Neural cell (in vitro differentiated cells): ENCODE measurements at regions not wholly inside any gene's neighbourhood (a gene's known extent, or its start where the extent isn't known, plus 50 kb on each side); places are given as distances from the start of the nearest gene placed in this dataset.
A peak's percentile ranks its signal among the peaks of the same experiment; 100 is the strongest.

Source experiments
- H2AFZ ChIP-seq: fragments of 200-600, 300-800 bp; sonication (generic), shearing (Covaris generic); 2 replicates; pipeline ENCODE4 v1.6.0; 2014; ENCODE audit warnings: low read depth, mild to moderate bottlenecking, antibody characterized with exemption, low read length, moderate library complexity
- H3F3A ChIP-seq: fragments of 200-600 bp; shearing (Covaris generic); 2 replicates; pipeline ENCODE4 v1.6.1; 2016; ENCODE audit warnings: mild to moderate bottlenecking, moderate library complexity, mixed read lengths, antibody characterized with exemption, low read length; ENCODE audit not compliant: insufficient read depth, poor library complexity, severe bottlenecking
- H3K27ac ChIP-seq: fragments of 200-600, 300-800 bp; sonication (generic), shearing (Covaris generic); 2 replicates; pipeline ENCODE4 v1.5.1; 2014; ENCODE audit warnings: mild to moderate bottlenecking, low read length, moderate library complexity
- H3K27me3 ChIP-seq: fragments of 300-800, 200-600 bp; sonication (generic), shearing (Covaris generic); 2 replicates; pipeline ENCODE4 v1.6.0; 2014; ENCODE audit warnings: mild to moderate bottlenecking, low read depth, low read length, moderate library complexity; ENCODE audit not compliant: insufficient read depth
- H3K36me3 ChIP-seq: fragments of 300-800, 200-600 bp; sonication (generic), shearing (Covaris generic); 2 replicates; pipeline ENCODE4 v1.5.1; 2014; ENCODE audit warnings: mild to moderate bottlenecking, antibody characterized with exemption, low read length, moderate library complexity; ENCODE audit not compliant: insufficient read depth
- H3K4me2 ChIP-seq: fragments of 300-800, 200-600 bp; sonication (generic), shearing (Covaris generic); 2 replicates; pipeline ENCODE4 v1.6.0; 2014; ENCODE audit warnings: mild to moderate bottlenecking, low read length
- H3K4me3 ChIP-seq: fragments of 300-800, 200-600 bp; sonication (generic), shearing (Covaris generic); 2 replicates; pipeline ENCODE4 v1.5.1; 2014; ENCODE audit warnings: mild to moderate bottlenecking, low read length, moderate library complexity
- H3K79me2 ChIP-seq: fragments of 200-600 bp; shearing (Covaris generic); replicated peaks from 2 replicates; pipeline ENCODE4 v1.6.0; 2014; ENCODE audit warnings: mild to moderate bottlenecking, low read length, moderate library complexity; ENCODE audit not compliant: insufficient read depth
- H3K9ac ChIP-seq: fragments of 300-800, 200-600 bp; sonication (generic), shearing (Covaris generic); 2 replicates; pipeline ENCODE4 v1.6.1; 2016; ENCODE audit warnings: mild to moderate bottlenecking, low read length, mixed read lengths
- H3K9me2 ChIP-seq: fragments of 200-600 bp; shearing (Covaris generic); 2 replicates; pipeline ENCODE4 v1.6.1; 2016; ENCODE audit warnings: mild to moderate bottlenecking, low read length, mixed read lengths; ENCODE audit not compliant: insufficient read depth
- H3K9me3 ChIP-seq: fragments of 200-600, 300-800 bp; sonication (generic), shearing (Covaris generic); 2 replicates; pipeline ENCODE4 v1.6.1; 2016; ENCODE audit warnings: mild to moderate bottlenecking, mixed run types, low read length, moderate library complexity, mixed read lengths
- H4K20me1 ChIP-seq: fragments of 200-600 bp; shearing (Covaris generic); 2 replicates; pipeline ENCODE4 v1.6.1; 2016; ENCODE audit warnings: mild to moderate bottlenecking, mixed run types; ENCODE audit not compliant: insufficient read depth
- EP300 ChIP-seq: fragments of 450-650 bp; conservative IDR thresholded peaks from 2 replicates; pipeline ENCODE4 v1.6.1; 2014; ENCODE audit warnings: antibody characterized with exemption, mild to moderate bottlenecking, moderate library complexity; ENCODE audit not compliant: poor library complexity, severe bottlenecking
- EZH2 ChIP-seq: fragments of 200-600, 300-800 bp; shearing (Covaris generic), sonication (generic); IDR thresholded peaks from 2 replicates; pipeline ENCODE4 v1.6.1; 2014; ENCODE audit warnings: antibody characterized with exemption, low read length, borderline replicate concordance, mild to moderate bottlenecking; ENCODE audit not compliant: insufficient read depth, poor library complexity, severe bottlenecking
- MXI1 ChIP-seq: fragments of 450-650 bp; conservative IDR thresholded peaks from 2 replicates; pipeline ENCODE4 v1.6.1; 2014; ENCODE audit warnings: antibody characterized with exemption, mild to moderate bottlenecking; ENCODE audit not compliant: poor library complexity, severe bottlenecking
- POLR2AphosphoS5 ChIP-seq: IDR thresholded peaks from 2 replicates; pipeline ENCODE4 v1.6.1; 2012
- RAD21 ChIP-seq: fragments of 450-650 bp; conservative IDR thresholded peaks from 2 replicates; pipeline ENCODE4 v1.6.1; 2014; ENCODE audit warnings: antibody characterized with exemption, mild to moderate bottlenecking, moderate library complexity
- SMC3 ChIP-seq: fragments of 450-650 bp; conservative IDR thresholded peaks from 2 replicates; pipeline ENCODE4 v1.6.1; 2014; ENCODE audit warnings: antibody characterized with exemption, mild to moderate bottlenecking, moderate library complexity; ENCODE audit not compliant: poor library complexity
- TAF1 ChIP-seq: IDR thresholded peaks from 2 replicates; pipeline ENCODE4 v1.6.1; 2012; ENCODE audit warnings: low read depth
- TF ChIP-seq, protein P1 (sequence below): IDR thresholded peaks from 2 replicates; pipeline ENCODE4 v1.6.1; 2012; ENCODE audit warnings: borderline replicate concordance
- TF ChIP-seq, protein P2 (sequence below): fragments of 450-650 bp; IDR thresholded peaks from 2 replicates; pipeline ENCODE4 v1.5.1; 2014; ENCODE audit warnings: antibody characterized with exemption, mild to moderate bottlenecking, moderate library complexity; ENCODE audit not compliant: poor library complexity, severe bottlenecking

DNA sequence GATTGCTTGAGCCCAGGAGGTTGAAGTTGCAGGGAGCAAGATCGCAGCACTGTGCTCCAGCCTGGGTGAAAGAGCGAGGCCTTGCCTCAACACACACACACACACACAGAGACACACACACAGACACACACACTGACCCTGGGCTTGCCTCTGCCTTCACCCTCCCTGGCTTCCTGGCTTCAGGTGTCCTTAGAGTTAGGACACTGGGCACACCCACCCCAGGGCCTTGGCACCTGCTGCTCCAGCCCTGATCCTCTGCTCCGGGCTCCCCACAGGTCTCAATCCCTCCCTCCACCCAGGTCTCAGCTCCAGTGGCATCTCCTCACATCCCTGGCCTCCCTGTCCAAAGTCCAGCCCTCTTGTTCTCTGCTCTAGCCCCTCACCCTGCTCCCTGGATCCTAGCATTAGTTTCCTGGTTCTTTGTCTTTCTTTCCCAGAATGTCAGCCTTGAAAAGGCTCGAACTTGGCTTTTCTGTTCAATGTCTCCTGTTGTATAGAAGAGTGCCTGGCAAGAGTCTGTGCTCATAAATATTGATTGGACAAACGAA lies 212.9 kb downstream of the C9orf50 start:
- Histone ChIP-seq H4K20me1 (no peaks in the 10 kb centered on the region), H3K27ac (peak overlapping the region; percentile 1), H3K4me3 (no peak overlapping the region), H3K9ac (no peak overlapping the region), H3K9me2 (no peaks in the 10 kb centered on the region), H3F3A (peaks cover 4% of the 10 kb centered on the region), H3K4me2 (no peak overlapping the region), H3K36me3 (no peaks in the 10 kb centered on the region), H3K79me2 (no peaks in the 10 kb centered on the region), H3K9me3 (no peaks in the 10 kb centered on the region), H3K27me3 (no peaks in the 10 kb centered on the region), H2AFZ (no peak overlapping the region)
- TF ChIP-seq SMC3 (no peak), POLR2AphosphoS5 (no peak), MXI1 (no peak), EZH2 (no peak), TAF1 (no peak), EP300 (no peak), RAD21 (no peak)
- TF ChIP-seq, protein P1, sequence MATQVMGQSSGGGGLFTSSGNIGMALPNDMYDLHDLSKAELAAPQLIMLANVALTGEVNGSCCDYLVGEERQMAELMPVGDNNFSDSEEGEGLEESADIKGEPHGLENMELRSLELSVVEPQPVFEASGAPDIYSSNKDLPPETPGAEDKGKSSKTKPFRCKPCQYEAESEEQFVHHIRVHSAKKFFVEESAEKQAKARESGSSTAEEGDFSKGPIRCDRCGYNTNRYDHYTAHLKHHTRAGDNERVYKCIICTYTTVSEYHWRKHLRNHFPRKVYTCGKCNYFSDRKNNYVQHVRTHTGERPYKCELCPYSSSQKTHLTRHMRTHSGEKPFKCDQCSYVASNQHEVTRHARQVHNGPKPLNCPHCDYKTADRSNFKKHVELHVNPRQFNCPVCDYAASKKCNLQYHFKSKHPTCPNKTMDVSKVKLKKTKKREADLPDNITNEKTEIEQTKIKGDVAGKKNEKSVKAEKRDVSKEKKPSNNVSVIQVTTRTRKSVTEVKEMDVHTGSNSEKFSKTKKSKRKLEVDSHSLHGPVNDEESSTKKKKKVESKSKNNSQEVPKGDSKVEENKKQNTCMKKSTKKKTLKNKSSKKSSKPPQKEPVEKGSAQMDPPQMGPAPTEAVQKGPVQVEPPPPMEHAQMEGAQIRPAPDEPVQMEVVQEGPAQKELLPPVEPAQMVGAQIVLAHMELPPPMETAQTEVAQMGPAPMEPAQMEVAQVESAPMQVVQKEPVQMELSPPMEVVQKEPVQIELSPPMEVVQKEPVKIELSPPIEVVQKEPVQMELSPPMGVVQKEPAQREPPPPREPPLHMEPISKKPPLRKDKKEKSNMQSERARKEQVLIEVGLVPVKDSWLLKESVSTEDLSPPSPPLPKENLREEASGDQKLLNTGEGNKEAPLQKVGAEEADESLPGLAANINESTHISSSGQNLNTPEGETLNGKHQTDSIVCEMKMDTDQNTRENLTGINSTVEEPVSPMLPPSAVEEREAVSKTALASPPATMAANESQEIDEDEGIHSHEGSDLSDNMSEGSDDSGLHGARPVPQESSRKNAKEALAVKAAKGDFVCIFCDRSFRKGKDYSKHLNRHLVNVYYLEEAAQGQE: no peak
- TF ChIP-seq, protein P2, sequence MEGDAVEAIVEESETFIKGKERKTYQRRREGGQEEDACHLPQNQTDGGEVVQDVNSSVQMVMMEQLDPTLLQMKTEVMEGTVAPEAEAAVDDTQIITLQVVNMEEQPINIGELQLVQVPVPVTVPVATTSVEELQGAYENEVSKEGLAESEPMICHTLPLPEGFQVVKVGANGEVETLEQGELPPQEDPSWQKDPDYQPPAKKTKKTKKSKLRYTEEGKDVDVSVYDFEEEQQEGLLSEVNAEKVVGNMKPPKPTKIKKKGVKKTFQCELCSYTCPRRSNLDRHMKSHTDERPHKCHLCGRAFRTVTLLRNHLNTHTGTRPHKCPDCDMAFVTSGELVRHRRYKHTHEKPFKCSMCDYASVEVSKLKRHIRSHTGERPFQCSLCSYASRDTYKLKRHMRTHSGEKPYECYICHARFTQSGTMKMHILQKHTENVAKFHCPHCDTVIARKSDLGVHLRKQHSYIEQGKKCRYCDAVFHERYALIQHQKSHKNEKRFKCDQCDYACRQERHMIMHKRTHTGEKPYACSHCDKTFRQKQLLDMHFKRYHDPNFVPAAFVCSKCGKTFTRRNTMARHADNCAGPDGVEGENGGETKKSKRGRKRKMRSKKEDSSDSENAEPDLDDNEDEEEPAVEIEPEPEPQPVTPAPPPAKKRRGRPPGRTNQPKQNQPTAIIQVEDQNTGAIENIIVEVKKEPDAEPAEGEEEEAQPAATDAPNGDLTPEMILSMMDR: no peak

DNA sequence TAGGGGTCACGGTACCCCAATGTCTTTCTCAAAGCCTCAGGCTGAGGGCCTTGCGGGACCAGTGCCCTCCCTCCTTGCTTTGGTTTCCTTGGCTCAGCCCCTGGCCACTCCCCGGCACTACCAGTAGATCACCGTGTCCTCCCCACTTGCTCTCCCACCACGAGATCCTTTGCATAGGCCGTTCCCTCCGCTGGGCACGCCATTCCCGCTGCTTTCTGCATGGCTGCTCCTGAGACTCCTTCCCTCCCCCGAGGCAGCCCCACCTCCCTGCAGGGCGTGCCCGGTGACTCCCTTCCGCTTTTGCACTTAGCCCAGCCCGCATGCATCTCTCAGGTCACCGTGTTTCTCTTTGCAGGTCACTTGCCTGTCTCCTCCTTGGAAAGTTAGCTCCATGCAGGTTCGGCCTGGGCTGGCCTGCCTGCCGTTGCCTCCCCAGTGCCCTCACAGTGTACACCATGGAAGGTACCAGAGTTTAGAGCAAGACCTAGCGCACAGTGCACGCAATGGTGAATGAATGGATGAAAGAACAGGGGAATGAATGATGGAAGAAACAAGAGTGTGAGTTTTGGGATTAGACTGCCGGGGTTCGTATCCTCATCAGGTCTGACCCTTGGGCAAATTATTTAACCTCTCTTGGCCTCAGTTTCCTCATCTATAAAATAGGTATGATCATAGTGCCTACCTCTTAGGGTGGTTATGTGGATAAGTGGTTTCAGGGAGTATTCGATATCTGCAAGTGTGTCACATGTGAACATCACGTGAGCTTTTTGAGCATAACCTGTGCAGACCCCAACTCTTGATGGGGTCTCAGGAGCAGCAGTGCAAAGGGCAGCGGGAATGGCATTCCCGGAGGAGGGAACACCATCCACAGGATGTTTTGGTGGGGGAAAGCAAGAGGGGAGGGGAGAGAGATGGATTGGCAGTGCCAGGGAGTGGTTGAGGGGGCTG lies 214.3 kb downstream of the C9orf50 start:
- Histone ChIP-seq H3K36me3 (no peaks in the 10 kb centered on the region), H3K9me2 (no peaks in the 10 kb centered on the region), H3K79me2 (no peaks in the 10 kb centered on the region), H2AFZ (no peak overlapping the region), H3F3A (no peaks in the 10 kb centered on the region), H3K4me2 (no peak overlapping the region), H3K4me3 (no peak overlapping the region), H4K20me1 (no peaks in the 10 kb centered on the region), H3K27me3 (no peaks in the 10 kb centered on the region), H3K9ac (no peak overlapping the region), H3K9me3 (no peaks in the 10 kb centered on the region), H3K27ac (no peak overlapping the region)
- TF ChIP-seq TAF1 (no peak), RAD21 (no peak), POLR2AphosphoS5 (no peak), EP300 (no peak)
- TF ChIP-seq, protein P1: no peak
